Dermis blood vessel endothelial cell (primary cell): ENCODE measurements at regions not wholly inside any gene's neighbourhood (a gene's known extent, or its start where the extent isn't known, plus 50 kb on each side); places are given as distances from the start of the nearest gene placed in this dataset.

Source experiments
- DNase-seq: peaks from one replicate; pipeline ENCODE4 v3.0.0; 2010

DNA sequence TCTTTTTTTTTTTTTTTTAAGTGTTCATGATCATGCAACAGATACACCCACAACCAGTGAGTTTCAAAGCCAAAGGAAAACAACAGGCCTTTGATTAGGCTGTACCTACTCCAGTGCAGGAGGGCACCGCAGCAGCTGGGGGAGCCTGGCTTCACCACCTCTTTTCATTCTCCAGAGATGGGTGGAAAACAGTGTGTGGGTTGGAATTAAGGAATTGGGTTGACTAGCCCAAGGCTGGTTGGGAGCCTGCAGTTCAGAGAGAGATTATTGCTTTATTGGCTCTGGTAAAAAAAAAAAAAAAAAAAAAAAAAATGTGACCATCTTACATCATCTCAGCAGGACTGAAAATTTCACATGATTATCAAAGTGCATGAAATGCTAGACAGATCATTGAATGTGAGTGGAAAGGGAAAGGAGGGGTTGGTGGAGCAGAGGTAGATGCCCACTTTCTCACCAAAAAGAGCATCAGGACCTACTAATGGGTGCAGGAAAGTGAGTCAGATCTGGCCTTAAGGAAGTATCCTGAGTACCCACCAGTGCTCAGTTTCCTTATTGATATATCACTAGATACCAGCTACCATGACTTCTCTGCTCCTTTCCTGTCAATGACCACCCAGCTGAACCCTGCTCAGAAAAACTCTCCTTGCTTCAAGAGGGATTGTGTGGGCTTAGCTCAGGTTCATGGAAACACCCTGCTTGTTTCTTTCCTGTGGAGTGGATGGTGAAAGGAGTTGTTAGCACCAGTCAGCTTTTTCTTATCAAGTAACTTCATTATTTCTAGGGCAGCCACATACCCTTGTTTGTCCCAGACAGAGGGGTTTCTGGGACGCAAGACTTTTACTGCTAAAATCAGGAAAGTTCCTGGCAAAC lies 54.8 kb upstream of the DYRK2 start:
- no peak for DNase-seq

DNA sequence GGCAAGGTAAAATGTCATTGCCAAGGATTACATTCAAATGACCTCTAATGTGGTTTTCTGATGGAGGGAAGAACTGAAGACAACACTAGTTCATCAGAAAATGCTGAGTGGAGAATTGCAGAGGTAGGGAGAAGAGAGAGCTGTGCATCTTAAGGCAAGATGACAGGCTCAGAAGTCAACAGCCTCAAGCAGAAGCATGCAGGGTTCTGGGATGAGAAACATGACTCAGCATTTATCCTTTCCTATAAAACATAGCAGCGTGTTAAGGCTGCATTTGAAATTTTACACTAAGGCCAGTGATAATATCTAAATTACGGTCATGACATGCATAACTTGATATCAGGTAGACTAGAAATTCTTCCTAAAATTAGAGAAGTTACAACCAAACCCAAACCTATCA lies 53.7 kb upstream of the DYRK2 start:
- DNase-seq = no peak

DNA sequence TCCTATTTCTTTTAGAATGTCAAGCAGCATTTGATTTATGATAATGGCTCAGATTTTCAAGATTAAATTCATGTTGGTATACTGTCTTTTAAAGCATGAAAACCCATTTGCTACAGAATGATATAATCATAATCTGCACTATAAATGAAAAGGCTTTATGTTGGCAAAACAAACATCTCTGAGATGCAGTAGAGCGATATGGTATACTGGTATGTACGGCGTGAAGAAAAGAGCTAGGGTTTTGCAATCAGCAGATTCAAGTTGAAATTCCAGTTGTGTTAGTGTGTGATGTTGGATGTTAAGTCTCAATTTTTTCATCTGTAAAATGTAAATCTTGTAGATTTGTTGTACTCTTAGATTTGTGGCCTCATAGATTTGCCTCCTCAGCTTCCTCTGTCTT lies 53.2 kb upstream of the DYRK2 start:
- DNase-seq = no peak

DNA sequence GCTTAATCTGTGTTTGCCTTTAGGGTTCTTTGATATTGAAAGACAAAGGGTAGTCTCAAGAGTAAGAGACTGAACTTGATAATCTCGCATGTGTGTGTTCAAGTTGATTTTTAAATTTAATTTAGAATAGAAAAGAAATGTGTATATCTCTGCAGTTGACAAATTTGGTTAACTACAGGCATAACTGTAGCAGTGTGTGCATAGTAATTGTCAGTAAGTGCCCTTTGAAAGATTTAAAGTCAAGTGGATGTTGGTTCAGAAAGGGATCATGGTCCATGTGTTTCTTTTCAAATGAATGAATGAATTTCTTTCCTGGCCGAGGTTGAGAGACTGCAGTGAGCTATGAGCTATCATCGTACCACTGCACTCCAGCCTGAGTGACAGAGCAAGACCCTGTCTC lies 49.9 kb upstream of the DYRK2 start:
- no peak for DNase-seq
